Activated B cell treated with CpG ODN at 0.5 μM for 24 hours (primary cell): ENCODE measurements at regions not wholly inside any gene's neighbourhood (a gene's known extent, or its start where the extent isn't known, plus 50 kb on each side); places are given as distances from the start of the nearest gene placed in this dataset.

Experiments used
- ATAC-seq: fragments of 200-7000 bp; cut with Tn5 transposase; one replicate; pipeline ENCODE4 v1.10.0; 2021; ENCODE audit warnings: low read depth, mild to moderate bottlenecking, moderate library complexity
- CTCF ChIA-PET: fragments of 350-600 bp; sonication (Branson Sonifier 250); formaldehyde crosslinking; loops from one replicate; lab custom pipeline; 2021; ENCODE audit warnings: antibody characterized with exemption; lab: Charles Lee
- POLR2A ChIA-PET: fragments of 350-600 bp; sonication (Branson Sonifier 250); formaldehyde crosslinking; loops from one replicate; lab custom pipeline; 2021; ENCODE audit warnings: antibody characterized with exemption; lab: Charles Lee
- DNase-seq: peaks from one replicate; pipeline ENCODE4 v3.0.0; 2022
- H3K27ac Mint-ChIP-seq: one replicate; pipeline ENCODE4 v1.8.0; 2020; ENCODE audit warnings: mixed read lengths
- H3K27me3 Mint-ChIP-seq: one replicate; pipeline ENCODE4 v1.8.0; 2021; ENCODE audit warnings: mixed read lengths
- H3K36me3 Mint-ChIP-seq: one replicate; pipeline ENCODE4 v1.8.0; 2021; ENCODE audit warnings: low read depth, mixed read lengths
- H3K4me1 Mint-ChIP-seq: one replicate; pipeline ENCODE4 v1.8.0; 2021; ENCODE audit warnings: mixed read lengths
- H3K4me3 Mint-ChIP-seq: one replicate; pipeline ENCODE4 v1.8.0; 2020; ENCODE audit warnings: mild to moderate bottlenecking, mixed read lengths
- H3K9me3 Mint-ChIP-seq: one replicate; pipeline ENCODE4 v1.8.0; 2020; ENCODE audit warnings: mixed read lengths
- intact Hi-C: fragments of 100-400 bp; cut with micrococcal nuclease; formaldehyde crosslinking; loops from one replicate; pipeline ENCODE4 v1.15.1; 2024
- TF ChIP-seq, protein P1 (sequence below): fragments of 200-600 bp; IDR thresholded peaks from one replicate; pipeline ENCODE4 v1.8.0; 2022; ENCODE audit warnings: antibody characterized with exemption, mild to moderate bottlenecking

DNA sequence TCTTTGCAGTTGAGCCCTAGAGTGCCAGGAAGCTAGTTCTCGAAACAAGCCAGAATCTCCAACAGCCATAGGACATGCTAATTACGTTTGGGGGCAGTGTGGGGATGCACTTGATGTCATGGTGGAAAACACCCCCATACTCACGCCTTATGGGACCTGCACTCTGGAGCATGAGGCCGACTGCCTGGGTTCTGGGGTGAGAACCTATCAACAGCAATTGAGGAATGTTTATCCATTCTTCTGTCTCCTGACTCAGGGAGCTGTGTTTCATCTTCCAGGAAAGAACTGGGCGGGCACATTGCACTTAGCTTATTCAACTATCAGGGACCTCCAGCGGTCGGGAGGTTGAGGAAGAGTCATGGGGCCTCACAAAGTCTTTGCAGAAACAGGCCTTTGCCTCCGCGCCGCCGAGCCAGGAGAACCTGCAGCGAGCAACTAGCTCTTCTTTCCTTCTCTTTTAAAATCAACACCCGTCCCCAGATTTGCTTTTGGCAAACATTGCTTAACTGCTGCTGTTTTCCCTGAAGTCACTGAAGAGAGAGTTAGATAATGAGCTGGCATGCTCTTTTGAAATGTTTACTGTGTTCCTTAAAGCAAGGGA lies 226.1 kb upstream of the DIO3 start:
- CTCF ChIA-PET, result no interaction called here
- no peaks in the 10 kb centered on the region for H3K9me3 Mint-ChIP-seq

GRCh38 chr14:101336183-101336582 lies 225.1 kb upstream of the DIO3 start:
- ChIA-PET POLR2A (no interaction called here), CTCF (no interaction called here)
- TF ChIP-seq, protein P1, sequence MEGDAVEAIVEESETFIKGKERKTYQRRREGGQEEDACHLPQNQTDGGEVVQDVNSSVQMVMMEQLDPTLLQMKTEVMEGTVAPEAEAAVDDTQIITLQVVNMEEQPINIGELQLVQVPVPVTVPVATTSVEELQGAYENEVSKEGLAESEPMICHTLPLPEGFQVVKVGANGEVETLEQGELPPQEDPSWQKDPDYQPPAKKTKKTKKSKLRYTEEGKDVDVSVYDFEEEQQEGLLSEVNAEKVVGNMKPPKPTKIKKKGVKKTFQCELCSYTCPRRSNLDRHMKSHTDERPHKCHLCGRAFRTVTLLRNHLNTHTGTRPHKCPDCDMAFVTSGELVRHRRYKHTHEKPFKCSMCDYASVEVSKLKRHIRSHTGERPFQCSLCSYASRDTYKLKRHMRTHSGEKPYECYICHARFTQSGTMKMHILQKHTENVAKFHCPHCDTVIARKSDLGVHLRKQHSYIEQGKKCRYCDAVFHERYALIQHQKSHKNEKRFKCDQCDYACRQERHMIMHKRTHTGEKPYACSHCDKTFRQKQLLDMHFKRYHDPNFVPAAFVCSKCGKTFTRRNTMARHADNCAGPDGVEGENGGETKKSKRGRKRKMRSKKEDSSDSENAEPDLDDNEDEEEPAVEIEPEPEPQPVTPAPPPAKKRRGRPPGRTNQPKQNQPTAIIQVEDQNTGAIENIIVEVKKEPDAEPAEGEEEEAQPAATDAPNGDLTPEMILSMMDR, result no peak
- no peaks in the 10 kb centered on the region for H3K9me3 Mint-ChIP-seq
- H3K4me3 Mint-ChIP-seq, result no peak overlapping the region
- no peaks in the 10 kb centered on the region for H3K36me3 Mint-ChIP-seq
- H3K27ac Mint-ChIP-seq, result no peak overlapping the region
- H3K4me1 Mint-ChIP-seq, result no peaks in the 10 kb centered on the region
- peaks cover 8% of the 10 kb centered on the region for H3K27me3 Mint-ChIP-seq
- no peak for ATAC-seq
- intact Hi-C loops, result no loop called here
- no peak for DNase-seq

More for the DNA sequence above, 226.1 kb upstream of the DIO3 start:
- DNase-seq (no peak), ATAC-seq (no peak)
- TF ChIP-seq, protein P1, result no peak
- peaks cover 4% of the 10 kb centered on the region for H3K27me3 Mint-ChIP-seq
- intact Hi-C loops, result no loop called here
- no peaks in the 10 kb centered on the region for H3K36me3 Mint-ChIP-seq
- POLR2A ChIA-PET, result no interaction called here
- no peak overlapping the region for H3K4me3 Mint-ChIP-seq
- H3K4me1 Mint-ChIP-seq, result no peaks in the 10 kb centered on the region
- no peak overlapping the region for H3K27ac Mint-ChIP-seq

DNA sequence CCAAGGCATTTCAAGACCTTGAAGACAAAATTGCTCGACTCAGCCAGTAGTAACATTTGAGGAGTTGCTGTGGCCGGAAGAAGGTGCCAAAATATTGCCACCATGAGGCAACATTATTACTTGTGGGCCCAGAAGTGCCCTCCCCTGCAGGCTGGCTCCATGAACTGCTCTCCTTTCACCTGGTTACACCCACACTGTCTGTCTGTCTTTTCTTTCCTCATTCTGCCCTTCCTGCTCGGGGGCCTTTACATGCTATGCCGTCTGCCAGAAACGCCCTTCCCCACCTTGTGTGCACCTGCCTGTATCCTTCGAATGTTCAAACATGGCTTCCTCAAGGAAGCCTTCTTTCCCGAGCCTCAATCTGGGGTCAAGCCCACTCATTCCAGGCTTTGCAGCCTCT lies 224.2 kb upstream of the DIO3 start:
- no peak overlapping the region for H3K27ac Mint-ChIP-seq
- intact Hi-C loops, result no loop called here
- DNase-seq (no peak), ATAC-seq (no peak)
- H3K4me3 Mint-ChIP-seq, result no peak overlapping the region
- H3K9me3 Mint-ChIP-seq, result no peaks in the 10 kb centered on the region
- H3K36me3 Mint-ChIP-seq, result no peaks in the 10 kb centered on the region
- TF ChIP-seq, protein P1, result no peak
- no peaks in the 10 kb centered on the region for H3K4me1 Mint-ChIP-seq
- ChIA-PET POLR2A (no interaction called here), CTCF (no interaction called here)
- peaks cover 8% of the 10 kb centered on the region for H3K27me3 Mint-ChIP-seq

DNA sequence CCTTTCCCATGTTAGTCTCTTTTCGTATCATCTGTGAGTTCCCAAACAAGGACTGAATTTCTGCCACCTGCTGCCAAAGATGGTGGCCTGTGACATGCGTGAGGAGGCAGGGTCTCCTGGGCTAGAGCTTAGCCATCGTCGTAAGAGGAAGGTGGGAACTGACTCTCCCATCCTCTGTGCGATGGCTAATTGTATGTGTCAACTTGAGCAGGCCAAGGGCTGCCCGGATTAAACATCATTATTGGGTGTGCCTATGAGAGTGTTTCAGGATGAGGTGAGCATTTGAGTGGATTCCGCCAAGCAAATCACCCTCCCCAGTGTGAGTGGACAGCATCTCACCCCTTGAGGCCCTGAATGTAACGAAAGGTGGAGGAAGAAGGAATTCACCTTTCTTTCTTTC lies 220.7 kb upstream of the DIO3 start:
- DNase-seq, result no peak
- Mint-ChIP-seq H3K27ac (no peak overlapping the region), H3K9me3 (peaks cover 4% of the 10 kb centered on the region), H3K4me1 (no peaks in the 10 kb centered on the region), H3K4me3 (no peak overlapping the region), H3K27me3 (peaks cover 10% of the 10 kb centered on the region), H3K36me3 (no peaks in the 10 kb centered on the region)
- intact Hi-C loops, result no loop called here
- ChIA-PET POLR2A (no interaction called here), CTCF (no interaction called here)
- no peak for ATAC-seq
- TF ChIP-seq, protein P1, result no peak

GRCh38 chr14:101347893-101348777 lies 213.2 kb upstream of the DIO3 start:
- intact Hi-C loops, result no loop called here
- Mint-ChIP-seq H3K27ac (no peak overlapping the region), H3K27me3 (no peaks in the 10 kb centered on the region), H3K36me3 (no peaks in the 10 kb centered on the region), H3K4me3 (no peak overlapping the region), H3K4me1 (no peaks in the 10 kb centered on the region), H3K9me3 (peaks cover 8% of the 10 kb centered on the region)
- ChIA-PET CTCF (no interaction called here), POLR2A (no interaction called here)
- DNase-seq (no peak), ATAC-seq (no peak)
- TF ChIP-seq, protein P1, result no peak
